HG03558 (cell line): ENCODE measurements at regions not wholly inside any gene's neighbourhood (a gene's known extent, or its start where the extent isn't known, plus 50 kb on each side); places are given as distances from the start of the nearest gene placed in this dataset.

Experiments used
- ATAC-seq: cut with Tn5 transposase; IDR thresholded peaks from one replicate; pipeline ENCODE4 v1.9.1; 2021; ENCODE audit warnings: moderate number of reproducible peaks; ENCODE audit not compliant: unreplicated experiment; ENCODE audit errors: extremely low read depth

DNA sequence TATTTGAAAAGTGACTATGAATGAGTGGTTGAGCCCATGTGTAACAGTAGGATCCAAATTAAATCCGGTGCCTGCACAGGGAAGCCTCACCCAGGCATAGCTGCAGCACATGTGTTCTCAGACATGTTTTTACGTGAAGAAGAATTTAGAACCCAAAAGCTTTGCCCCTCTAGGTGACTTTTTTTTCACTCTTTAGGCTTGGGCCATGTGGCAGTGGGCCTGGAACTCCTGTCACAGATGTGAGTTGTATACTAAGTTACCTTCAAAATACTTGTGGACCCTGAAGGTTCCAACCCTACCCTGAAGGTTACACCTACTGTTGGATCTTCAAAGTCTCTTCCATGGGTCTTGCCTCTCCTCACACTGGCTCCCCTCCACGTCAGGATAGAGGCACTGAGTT, 146.6 kb downstream of the GAS1 start:
- no peak for ATAC-seq

DNA sequence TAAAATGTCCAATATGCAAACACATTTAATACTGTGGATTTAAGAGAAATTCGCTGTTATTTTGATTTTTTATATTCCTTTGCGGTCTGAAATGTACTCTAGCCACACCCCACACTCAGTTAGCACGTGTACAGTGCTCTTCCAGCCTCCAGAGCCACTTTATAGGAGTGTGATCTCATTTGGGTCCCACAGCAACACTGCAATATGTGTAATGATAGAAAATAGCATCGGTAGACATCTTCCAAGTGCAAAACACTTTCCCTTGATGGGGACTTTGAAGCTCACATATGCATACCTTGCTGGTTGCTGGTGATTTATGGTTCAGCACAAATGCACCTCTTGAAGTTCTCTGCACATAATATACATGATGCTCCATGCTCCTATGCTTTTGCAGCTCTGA, 148.3 kb downstream of the GAS1 start:
- no peak for ATAC-seq

DNA sequence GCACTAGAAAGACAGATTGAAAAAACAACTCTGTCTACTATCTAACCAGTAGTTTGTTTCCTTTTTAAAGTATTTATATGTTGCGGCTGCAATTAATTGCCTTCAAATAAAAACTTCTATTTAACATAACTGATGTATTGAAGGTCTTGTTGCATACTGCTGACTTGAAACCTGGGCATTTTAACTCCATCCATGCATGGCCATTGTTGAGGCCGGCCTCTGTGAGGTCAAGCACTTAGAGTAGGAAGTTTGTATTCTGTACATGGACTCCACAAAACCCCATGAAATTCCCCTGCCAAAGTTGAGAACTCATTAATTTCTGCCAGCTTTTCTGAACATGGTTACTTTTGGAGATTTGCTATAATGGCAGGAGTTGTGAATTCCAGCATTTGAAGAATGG, 150.6 kb downstream of the GAS1 start:
- ATAC-seq: no peak

DNA sequence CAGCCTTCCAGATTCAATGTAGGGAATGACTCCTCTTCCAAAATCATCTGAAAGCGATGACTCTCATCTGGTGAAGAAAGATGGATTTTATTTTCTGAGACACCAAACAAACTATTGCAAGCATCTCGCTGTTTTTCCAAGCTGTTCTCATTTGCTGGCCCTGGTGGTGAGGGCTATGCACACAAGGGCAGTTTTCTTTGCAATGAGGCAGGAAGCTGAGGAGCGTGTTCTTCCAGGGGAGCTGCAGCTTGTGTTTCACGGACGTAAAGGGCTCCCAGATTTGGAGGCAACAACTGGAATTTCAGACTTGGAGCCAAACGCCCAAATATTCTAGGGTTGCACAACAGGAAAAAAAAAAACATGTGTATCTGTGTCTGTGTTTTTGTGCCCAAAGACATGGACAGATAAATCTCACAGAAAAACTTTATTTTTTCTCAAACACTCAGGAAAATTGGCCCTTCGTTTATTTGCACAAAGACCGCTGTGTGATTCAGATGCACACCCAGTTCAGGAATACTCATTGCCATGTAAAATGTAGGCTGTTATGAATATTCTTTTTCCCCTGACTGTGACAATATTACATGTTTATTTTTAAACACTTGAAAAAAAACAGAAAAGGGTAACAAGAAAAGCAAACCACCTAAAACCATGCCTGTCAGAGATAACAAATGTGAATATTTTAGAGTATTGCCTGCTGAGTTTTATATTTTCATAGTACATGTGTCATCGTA, 151.3 kb downstream of the GAS1 start:
- no peak for ATAC-seq

DNA sequence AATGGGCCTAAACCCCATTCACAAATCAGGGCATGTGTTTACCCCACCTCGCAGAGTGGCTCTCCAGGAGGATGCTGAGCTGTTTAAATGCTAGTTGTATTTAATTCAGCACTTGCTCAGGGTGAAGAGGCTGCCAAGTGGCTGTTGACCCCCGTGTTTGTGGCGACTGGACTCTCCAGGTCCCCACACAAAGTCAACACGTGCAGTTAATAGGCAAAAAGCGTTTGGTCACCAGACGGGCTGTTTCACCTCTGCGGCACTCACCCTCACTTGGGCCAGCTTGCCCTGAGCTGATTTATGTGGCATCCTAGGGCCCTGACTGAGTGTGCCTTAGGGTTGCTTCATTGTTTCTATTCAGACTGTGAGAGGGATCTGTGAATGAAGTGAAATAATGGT, 152.3 kb downstream of the GAS1 start:
- no peak for ATAC-seq

DNA sequence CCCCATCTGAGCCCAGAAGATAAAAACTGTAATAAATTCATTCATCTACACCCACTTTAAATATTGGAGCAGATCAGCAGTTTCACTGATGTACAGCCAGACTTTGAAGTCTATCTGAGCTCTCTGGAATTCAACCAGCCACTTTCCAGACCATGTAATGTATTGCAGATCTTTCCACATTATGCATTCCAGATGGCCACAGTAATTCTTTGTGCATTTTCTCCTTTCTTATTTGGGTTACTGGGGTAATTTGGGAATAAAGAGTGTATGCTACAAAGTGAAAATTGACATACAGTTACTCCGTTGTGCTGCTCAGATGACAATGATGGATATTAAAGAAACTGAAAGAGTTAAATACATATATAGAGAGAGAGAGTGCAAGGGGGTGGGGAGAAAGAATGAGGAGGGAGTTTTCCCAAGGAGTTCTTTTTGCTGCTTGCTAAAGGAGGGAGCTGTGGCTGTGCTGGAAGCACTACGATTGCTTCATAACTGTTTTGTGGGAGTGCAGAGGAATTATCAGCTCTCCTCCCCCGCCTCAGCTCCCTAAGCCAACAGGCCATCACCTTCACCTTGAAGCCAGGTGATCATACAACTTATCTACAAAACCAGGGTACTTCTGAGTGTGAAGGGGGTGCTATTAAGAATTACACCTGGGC, 152.8 kb downstream of the GAS1 start:
- ATAC-seq: no peak

DNA sequence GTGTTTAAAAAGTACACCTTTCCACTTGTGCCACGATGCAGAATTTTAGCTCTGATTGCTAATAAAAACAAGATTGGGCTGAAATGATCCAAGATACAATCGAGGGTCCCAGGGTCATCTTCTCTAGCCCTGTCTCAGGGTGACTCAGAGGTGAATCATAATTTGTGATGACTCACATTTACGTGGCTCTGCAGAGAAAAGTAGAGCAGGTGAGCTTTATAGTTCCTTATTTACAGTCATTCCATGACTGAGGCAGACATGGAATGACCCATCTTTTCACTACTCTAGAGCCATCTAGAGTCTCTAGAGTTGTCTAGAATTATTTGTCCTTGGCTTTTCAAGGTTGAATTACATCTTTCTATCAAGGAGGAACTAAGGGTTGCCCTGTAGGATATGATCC, 155.2 kb downstream of the GAS1 start:
- no peak for ATAC-seq

DNA sequence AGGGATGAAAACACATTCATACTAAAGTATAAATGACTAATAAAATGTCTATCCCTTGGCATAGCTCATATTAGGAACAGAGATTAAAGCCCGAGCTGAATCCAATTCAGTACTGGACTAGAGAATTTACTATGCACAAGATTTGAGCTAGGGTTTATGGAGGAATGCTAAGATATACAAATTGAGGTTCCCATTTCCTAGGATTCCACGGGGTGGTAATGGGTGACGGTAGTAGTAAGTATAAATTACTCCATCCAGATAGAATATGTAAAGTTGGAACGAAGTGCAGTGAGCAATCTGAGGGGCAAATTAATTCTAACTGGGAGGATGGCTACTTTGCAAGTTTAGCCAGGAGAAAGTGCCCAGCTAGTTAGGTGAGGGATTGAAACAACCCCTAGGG, 156.5 kb downstream of the GAS1 start:
- ATAC-seq: no peak

DNA sequence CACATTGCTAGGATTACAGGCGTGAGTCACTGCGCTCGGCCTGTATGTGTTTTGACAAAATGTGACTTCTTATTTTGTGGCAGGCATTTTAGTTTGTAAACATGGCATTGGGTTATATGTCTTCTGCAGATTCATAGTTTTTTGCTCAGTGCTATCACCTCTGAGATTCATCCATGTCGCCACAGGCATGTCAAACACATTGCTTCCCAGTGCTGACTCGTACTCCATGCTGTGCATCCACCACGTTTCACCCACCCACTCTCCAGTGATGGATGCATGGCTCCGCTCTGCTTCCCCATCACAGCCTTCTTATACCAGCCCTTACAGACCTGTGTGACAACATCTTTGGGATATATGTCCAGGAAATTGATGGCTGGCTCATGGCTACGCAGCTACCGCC, 158.8 kb downstream of the GAS1 start:
- ATAC-seq: no peak

DNA sequence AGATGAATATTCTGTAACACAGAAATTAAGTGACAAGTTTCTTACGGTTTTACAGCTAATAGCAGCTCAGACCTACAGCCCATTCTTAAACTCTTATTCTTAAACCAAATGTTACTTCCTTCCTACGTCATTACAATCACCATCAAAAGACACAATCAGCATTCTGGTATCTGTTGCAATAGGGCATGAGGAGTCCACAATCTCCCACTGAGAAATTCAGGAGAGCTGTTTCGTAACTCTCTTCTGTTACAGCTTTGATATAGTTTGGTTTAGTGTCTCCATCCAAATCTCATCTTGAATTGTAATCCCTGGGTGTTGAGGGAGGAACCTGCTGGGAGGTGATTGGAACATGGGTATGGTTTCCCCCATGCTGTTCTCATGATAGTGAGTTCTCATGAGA, 163.4 kb downstream of the GAS1 start:
- ATAC-seq: no peak

DNA sequence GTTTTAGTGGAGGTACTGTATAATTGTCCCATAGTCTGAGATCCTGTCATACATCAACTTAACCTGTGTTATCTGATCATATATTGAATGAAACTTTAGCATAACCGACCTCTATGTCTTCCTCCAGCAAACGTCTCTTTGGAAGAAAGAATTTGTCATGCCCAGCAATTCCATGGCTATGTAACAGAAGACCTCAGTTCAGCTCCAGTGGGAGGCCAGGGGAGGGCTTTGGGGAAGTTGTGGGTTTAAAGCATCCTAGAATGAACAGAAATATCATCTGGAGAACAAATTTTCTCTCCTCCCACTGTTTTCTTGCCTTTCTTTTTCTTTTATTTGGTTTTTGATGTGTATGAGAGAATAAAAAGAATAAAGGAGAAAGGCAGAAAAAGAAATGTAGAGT, 164.5 kb downstream of the GAS1 start:
- no peak for ATAC-seq

DNA sequence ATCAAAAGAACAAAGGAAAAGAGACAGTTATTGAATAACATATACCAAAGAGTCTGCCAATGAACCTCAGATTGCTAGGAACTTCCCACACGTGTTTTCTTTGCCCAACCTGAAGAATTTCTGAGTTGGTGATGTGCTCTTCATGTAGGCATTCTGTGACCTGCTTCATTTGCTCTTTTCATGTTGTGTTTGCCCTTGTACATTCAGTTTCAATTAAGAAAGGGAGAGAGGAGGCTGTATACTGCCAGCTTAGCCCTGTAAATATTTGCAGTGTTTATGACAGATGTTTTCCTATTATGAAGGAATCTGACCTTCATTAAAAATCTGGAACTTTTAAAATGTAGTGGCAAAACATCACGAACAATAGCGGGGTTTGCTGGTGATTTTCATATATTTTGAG, 168.5 kb downstream of the GAS1 start:
- ATAC-seq: no peak

DNA sequence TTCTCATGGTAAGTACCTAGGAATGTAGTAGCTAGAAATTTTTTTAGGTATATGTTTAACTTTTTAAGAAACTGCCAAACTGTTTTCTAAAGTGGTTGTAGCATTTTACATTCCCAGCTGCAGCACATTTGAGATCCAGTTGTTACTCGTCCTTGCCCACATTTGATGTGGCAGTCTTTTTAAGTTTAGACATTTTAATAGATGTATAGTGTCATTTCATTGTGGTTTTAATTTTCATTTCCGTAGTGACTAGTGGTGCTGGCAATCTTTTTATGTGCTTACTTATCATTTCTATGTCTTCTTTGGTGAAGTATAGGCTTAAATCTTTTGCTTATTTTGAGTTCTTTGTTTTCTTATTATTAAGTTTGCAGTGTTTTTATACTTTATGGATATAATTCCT, 171.6 kb downstream of the GAS1 start:
- ATAC-seq: no peak

DNA sequence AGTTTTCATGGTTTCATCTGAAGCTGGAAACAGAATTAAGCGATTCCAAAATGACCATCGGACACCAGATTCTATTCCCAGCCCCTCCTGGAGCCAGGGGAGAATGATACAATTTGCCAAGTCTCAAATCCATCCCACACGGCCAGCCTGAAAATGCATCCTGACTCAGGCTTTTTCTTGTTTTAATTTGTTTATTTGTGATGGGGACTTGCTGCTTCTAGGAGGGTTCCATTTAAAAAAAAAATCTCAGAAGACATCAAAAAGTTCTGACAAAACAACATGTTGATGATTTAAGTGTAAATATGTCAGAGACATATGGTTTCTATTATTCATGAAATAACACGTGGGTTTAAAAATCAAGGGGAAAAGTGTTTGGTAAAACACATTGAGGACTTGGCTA, 173.2 kb downstream of the GAS1 start:
- ATAC-seq: no peak

DNA sequence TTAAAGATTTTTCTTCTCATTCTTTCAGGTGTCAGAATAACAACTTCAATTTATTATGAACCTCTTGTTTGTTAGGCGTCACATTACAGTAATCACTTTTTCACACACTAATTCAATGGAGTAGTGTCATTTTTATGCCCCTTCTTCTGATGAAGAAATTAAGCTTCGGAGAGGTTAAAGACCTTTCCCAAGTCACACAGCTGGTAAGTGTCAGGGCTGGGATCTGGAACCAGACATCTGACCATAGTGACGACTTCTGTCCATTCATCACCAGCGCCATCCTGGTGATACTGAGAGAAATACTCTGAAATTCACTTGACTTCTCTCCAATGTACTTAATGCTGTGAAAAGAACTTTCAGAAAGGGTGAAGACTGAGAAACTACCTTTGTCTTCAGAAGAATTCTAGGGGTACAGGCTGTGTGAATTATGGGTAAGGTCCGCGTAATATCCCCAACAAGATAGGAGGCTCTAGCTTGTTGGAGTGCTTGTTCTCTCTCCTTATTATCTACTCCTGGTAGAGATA, 173.8 kb downstream of the GAS1 start:
- no peak for ATAC-seq

DNA sequence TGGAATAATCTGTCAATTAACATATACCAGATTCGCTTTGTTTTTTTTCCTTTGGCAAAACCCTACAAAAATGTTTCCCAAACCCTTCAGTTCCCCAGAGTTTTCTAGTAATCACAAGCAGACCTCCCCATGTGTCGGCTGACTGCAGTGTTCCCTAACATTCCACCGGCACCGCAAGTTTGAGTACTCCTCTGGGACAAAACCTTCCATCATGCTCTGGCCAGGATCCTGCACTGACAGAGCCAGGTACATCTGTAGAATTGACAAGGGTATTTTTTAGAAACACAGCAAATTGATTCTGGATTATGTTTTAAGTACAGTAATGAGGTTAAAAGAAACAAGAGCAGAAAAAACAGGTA, 174.7 kb downstream of the GAS1 start:
- ATAC-seq: no peak

DNA sequence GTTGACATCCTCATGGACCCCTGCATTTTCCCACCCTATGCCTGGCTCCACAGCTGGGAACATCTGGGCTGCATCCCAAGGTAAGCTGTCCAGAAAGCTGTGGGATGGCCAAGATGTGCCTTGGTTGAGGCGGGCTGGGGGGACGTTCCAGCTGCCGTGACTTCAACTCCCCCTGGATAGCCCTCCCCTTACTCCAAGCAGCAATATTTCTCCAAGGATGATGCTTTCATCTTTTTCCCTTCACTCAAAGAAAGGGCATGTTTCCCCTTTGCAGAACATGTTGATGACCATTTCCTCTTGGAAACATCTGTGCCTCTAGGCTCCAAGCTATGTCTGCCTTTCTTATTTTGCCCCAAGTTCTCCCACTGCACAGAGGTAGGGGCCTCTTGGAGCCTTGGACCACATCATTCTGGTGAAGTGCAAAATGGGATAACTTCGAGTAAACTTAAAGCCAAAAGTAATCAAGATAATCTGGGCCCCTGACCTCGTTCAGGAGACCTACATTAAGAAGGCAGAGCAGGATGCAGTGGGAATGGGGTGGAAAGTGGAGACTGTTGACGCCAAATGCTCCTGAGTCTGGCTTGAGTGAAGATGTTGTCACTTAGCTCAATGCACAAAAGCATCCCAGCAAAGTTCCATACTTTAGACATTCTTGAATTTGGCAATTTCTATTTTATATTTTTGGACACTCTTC, 175.2 kb downstream of the GAS1 start:
- no peak for ATAC-seq

DNA sequence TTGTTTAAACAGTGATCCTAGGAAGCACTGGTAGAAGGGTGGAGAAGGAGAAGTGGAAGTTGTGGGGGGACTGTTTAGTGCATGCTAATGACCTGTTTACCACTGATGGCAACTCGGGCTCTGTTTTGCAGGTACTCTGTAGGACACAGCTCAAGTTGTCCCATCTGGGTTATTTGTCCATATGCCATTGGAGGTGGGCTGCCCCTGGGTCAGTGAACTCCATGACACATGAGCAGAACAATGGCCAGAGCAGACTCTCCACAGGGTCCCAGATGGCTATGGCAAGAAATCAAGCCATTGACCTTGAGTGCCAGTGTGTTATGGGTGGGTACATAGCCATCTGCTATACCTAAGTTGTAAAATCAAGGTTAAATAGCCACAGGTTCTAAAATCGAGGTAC, 175.9 kb downstream of the GAS1 start:
- no peak for ATAC-seq

DNA sequence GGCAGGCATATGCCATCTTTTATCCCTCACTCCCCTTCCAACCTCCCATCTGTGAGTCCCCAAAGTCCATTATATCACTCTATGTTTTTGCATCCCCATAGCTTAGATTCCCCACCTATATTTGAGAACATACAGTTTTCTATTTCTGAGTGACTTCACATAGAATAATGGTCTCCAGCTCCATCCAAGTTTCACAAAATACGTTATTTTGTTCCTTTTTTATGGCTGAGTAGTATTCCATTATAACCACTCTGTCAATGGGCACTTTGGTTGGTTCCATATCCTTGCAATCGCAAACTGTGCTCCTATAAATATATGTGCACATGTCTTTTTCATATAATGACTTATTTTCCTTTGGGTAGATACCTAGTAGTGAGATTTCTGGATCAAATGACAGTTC, 178.6 kb downstream of the GAS1 start:
- ATAC-seq: no peak

DNA sequence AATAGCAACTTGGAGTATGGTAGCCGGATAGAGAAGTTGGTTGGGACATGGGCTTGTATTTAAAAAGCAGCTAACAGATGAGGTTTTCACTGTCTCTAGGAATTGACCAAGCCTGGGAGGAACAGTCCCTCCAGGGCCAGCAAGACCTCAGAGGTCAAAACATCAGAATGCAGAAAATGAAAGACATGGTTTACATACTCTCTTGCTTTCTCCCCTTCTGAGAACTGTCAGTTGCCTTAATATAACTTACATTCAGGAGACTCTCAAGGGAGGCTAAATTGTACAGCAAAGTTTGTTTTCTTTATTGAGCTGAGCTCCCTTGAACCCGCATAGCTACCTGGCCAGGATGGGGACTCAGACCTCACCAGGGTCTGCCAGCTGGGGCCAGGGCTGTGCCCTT, 179.3 kb downstream of the GAS1 start:
- ATAC-seq: no peak

DNA sequence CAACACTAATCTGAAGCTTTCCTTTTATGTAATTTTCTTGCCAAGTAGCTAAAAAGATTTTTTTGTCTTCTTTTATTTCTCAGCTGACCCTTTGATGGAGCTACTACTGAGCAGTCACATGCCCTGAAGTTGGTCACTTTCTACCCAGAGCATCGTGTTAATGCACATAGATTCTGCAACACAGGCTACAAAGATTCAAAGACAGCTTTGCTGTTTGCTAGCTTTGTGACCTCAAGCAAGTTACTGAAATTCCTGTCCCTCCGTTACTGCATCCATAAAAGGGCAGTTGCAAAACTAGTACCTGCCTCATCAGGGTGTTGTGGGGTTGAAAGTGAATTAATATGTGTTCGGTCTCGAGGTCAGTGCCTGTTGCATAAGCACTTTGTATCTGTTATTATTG, 179.9 kb downstream of the GAS1 start:
- ATAC-seq: no peak

DNA sequence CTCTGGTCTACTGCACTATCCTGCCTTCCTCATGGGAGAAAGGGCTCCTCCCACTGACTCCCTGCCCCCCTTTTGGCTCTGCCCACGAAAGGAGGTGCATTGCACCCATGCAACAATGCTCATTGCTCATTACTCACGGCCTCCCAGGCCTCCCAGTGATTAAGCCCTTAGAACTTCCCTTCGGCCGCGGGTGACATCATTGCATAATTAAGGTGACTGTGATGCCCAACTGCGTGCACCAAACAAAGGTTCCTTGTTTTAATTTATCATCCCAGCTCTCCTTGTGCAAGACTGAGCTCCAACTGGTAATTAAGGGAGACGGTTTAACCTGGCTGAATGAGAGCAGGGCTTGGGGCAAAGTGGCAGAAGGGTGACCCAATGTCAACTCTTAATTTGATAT, 180.4 kb downstream of the GAS1 start:
- no peak for ATAC-seq
